ENCODE measurements at regions not wholly inside any gene's neighbourhood (a gene's known extent, or its start where the extent isn't known, plus 50 kb on each side); places are given as distances from the start of the nearest gene placed in this dataset.

DNA sequence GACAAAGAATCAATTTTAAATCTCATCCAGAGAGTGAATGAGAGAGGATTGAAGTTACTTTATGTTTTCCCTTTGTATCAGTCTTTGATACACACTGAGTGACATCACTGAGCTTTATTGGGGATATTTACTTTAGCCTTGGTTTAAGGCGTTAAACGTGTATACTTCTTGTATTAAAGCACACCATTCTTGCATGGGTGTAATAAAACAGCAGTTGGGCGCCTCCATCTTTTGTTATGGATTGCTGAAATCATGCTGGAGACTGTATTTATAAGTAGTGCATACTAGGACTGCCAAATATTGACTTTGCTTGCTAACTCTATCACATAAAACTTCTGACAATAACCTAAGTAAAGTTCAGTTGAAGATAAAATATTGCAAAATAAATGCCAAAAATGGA lies 1755.8 kb upstream of the WWC1 start:
- TF ChIP-seq, protein P1, sequence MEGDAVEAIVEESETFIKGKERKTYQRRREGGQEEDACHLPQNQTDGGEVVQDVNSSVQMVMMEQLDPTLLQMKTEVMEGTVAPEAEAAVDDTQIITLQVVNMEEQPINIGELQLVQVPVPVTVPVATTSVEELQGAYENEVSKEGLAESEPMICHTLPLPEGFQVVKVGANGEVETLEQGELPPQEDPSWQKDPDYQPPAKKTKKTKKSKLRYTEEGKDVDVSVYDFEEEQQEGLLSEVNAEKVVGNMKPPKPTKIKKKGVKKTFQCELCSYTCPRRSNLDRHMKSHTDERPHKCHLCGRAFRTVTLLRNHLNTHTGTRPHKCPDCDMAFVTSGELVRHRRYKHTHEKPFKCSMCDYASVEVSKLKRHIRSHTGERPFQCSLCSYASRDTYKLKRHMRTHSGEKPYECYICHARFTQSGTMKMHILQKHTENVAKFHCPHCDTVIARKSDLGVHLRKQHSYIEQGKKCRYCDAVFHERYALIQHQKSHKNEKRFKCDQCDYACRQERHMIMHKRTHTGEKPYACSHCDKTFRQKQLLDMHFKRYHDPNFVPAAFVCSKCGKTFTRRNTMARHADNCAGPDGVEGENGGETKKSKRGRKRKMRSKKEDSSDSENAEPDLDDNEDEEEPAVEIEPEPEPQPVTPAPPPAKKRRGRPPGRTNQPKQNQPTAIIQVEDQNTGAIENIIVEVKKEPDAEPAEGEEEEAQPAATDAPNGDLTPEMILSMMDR (IDR thresholded peaks at IDR 0.05; ENCODE audit: low read length): no peak
- TF ChIP-seq EZH2 (IDR thresholded peaks at IDR 0.05; ENCODE audit: borderline replicate concordance, low read length): no peak
